ENCODE measurements at regions not wholly inside any gene's neighbourhood (a gene's known extent, or its start where the extent isn't known, plus 50 kb on each side); places are given as distances from the start of the nearest gene placed in this dataset.
"Not testable (repeated sequence)": the region's sequence is repeated elsewhere in the genome, so short reads cannot be mapped to it uniquely, and the experiment has no call there.

GRCh38 chr10:31124852-31125251 is 93.2 kb upstream of the ZNF438 start:
- DNase-seq (ENCODE audit: low spot score) = no peak

- no peak for DNase-seq (ENCODE audit: low spot score)
These were observed 94.1 kb upstream of the ZNF438 start for GRCh38 chr10:31125789-31126188.

GRCh38 chr10:31126593-31126992 is 94.9 kb upstream of the ZNF438 start:
- DNase-seq (ENCODE audit: low spot score) = no peak

- no peak for DNase-seq (ENCODE audit: low spot score)
These were observed 96.9 kb upstream of the ZNF438 start for GRCh38 chr10:31128536-31128935.

DNA sequence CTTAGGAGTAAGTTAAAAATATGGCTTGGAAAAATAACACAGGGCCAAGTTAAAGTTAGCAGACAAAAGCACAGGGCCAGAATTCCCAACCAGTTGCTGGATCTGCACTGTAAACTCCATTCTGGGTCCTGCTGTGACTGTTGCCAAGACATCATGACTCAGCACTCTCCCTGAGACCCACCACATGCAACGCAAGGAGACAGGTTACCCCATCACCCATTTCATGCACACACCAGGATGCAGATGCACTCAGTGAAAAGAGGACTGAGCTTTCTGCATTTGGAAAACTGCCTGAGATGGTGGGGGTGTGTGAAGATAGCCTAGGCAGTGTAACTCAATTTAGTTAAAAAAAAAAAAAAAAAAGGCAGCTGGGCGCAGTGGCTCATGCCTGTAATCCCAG is 97.6 kb upstream of the ZNF438 start:
- peak; percentile 44 for DNase-seq (ENCODE audit: low spot score)

- no peak for DNase-seq (ENCODE audit: low spot score)
These were observed 98.3 kb upstream of the ZNF438 start for GRCh38 chr10:31129880-31130405.

- DNase-seq (ENCODE audit: low spot score) = no peak
These were observed 98.7 kb upstream of the ZNF438 start for GRCh38 chr10:31130406-31130805.

DNA sequence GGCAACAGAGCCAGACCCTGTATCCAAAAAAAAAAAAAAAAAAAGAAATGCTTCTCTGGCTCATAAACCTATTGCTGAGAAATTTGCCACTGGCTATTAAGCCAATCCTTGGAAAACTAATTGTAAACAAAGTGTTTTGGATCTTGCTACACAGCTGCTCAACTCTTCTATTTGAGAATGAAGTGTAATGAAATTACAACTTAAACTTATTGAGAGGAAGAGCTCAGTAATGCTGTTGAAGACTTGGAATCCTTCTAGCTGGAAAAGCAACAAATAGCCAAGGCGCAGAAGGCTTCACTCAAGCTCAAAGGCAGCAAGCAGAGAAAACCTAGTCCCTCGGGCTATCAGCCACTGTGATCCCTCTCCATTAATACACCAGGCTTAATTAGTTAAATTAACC is 99.6 kb upstream of the ZNF438 start:
- DNase-seq (ENCODE audit: low spot score) = no peak

DNA sequence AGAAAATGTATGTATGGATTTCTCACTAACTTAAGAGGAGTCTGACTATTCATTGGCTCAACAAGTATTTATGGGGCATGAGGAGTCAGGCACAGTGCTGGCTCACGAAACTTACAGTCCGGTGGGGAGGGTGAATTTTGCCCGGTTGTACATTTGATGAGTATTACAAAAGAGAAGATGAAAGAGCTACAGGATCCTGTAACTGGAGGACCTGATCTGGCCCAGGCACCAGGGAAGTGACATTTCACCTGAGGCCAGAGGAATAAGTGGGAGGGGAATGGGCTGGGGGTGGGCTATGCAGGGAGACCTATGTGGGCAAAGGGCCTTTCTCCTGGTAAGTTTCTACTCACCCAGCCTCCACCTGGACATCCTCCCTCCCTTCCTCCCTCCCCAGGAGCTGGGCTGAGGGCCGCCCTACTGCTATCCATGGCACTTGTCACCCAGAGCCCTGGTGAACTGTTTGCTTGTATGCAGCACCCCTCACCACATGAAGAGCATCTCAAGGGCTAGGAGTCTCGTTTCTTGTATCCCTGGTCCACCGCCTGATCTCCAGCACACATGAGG is 101.1 kb upstream of the ZNF438 start:
- no peak for DNase-seq (ENCODE audit: low spot score)

- DNase-seq (ENCODE audit: low spot score) = no peak
These were observed 101.7 kb upstream of the ZNF438 start for GRCh38 chr10:31133251-31133791.

DNA sequence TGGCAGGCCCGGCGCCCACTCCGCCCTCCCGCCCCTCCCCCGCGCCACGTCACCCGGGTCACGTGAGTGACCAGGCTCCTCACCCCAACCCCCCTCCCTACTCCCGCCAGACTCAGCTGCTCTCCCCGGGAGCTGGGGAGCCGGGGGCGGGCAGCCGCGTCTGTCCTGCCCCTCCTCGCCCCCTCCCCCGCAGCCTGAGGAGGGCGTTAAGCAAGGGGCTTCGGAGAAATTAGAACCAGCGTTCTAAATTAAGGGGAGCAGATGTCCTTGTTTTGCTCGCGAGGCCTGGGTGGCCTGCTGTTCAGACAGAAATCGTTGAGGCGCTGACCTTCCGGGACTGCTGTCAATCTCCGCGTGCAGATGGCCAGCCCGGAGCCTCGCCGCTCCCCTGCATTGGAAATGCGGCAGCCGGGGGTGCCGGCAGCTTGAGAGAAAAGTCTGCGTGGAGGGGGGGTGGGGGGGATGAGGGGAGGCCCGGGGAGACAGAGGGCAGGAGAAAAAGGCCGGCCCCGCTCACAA is 102.2 kb upstream of the ZNF438 start:
- DNase-seq (ENCODE audit: low spot score) = peak; percentile 76

- DNase-seq (ENCODE audit: low spot score) = peak; percentile 44
These were observed 102.8 kb upstream of the ZNF438 start for GRCh38 chr10:31134311-31134952.

GRCh38 chr10:31135171-31135570 is 103.5 kb upstream of the ZNF438 start:
- no peak for DNase-seq (ENCODE audit: low spot score)

GRCh38 chr10:31135791-31136190 is 104.1 kb upstream of the ZNF438 start:
- not testable (repeated sequence) for DNase-seq (ENCODE audit: low spot score)

- no peak for DNase-seq (ENCODE audit: low spot score)
These were observed 104.7 kb upstream of the ZNF438 start for GRCh38 chr10:31136386-31136785.

- DNase-seq (ENCODE audit: low spot score) = no peak
These were observed 105.5 kb upstream of the ZNF438 start for GRCh38 chr10:31136930-31137885.

GRCh38 chr10:31138026-31138553 is 106.4 kb upstream of the ZNF438 start:
- no peak for DNase-seq (ENCODE audit: low spot score)

DNA sequence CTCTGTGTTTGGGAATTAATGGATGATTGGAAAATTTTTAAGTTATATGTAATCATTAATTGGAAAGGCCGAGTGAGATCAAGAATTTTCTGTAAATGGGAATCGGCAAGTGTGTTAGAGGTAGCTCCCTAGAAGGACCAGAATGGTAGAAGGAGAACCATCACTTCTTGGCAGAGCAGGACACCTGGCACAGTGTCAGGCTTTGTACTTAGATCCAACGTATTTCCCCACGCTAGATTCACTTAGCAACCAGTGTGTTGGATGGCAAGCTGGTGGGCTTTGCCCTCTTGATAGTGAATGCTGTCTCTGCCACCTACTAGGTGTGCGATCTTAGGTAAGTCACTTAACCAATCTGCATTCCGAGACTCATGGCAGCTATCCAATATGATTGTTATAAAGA is 107.8 kb upstream of the ZNF438 start:
- DNase-seq (ENCODE audit: low spot score) = no peak

GRCh38 chr10:31140716-31141115 is 109.1 kb upstream of the ZNF438 start:
- DNase-seq (ENCODE audit: low spot score) = no peak

- DNase-seq (ENCODE audit: low spot score) = peak; percentile 57
These were observed 110.4 kb upstream of the ZNF438 start for GRCh38 chr10:31142026-31142425.

- DNase-seq (ENCODE audit: low spot score) = no peak
These were observed 111.8 kb upstream of the ZNF438 start for GRCh38 chr10:31143331-31143935.

- no peak for DNase-seq (ENCODE audit: low spot score)
These were observed 114.3 kb upstream of the ZNF438 start for GRCh38 chr10:31145986-31146385.
